K562 (cell line): ENCODE measurements at regions not wholly inside any gene's neighbourhood (a gene's known extent, or its start where the extent isn't known, plus 50 kb on each side); places are given as distances from the start of the nearest gene placed in this dataset.

Source experiments
- PKNOX1 ChIP-seq: fragments of 450-650 bp; IDR thresholded peaks from 2 replicates; pipeline ENCODE4 v1.6.1; 2016
- SRF ChIP-seq, 2 experiments: fragments of 250-450, 450-650 bp in 1 of 2; sonication (Bioruptor Pico) in 1 of 2; sonication (generic) in 1 of 2; formaldehyde crosslinking; IDR thresholded peaks; 2 replicates each; pipeline versions ENCODE4 v1.5.0 to v1.5.1; 2020 to 2022; ENCODE audit warnings: mild to moderate bottlenecking in 1 of 2, missing genetic modification reagents in 1 of 2
- TCF7L2 ChIP-seq: fragments of 150-350 bp; IDR thresholded peaks from 2 replicates; pipeline ENCODE4 v1.6.1; 2016; ENCODE audit warnings: low read depth, mild to moderate bottlenecking, low read length, moderate library complexity

GRCh38 chr2:144703852-144704708 lies 184.2 kb upstream of the ZEB2 start:
- TF ChIP-seq TCF7L2 (no peak), PKNOX1 (peak; percentile 8; the same call in 1 of the 2 replicates), SRF (CRISPR knock-in tag; IDR thresholded peaks at IDR 0.05) (no peak)
